ENCODE measurements at regions not wholly inside any gene's neighbourhood (a gene's known extent, or its start where the extent isn't known, plus 50 kb on each side); places are given as distances from the start of the nearest gene placed in this dataset.

GRCh38 chr10:90450797-90451196, 407.0 kb downstream of the HTR7 start:
- TF ChIP-seq ZSCAN18 (CRISPR knock-in tag; IDR thresholded peaks at IDR 0.05) (no peak), TP53 (CRISPR knock-in tag; IDR thresholded peaks at IDR 0.05) (no peak)

Data from WTC11 (cell line).